Superior temporal gyrus (tissue), 1 donor: ENCODE measurements at regions not wholly inside any gene's neighbourhood (a gene's known extent, or its start where the extent isn't known, plus 50 kb on each side); places are given as distances from the start of the nearest gene placed in this dataset.

Source experiments
- DNase-seq: peaks from one replicate; pipeline ENCODE4 v3.0.0-alpha.2; 2016; ENCODE audit errors: extremely low spot score

DNA sequence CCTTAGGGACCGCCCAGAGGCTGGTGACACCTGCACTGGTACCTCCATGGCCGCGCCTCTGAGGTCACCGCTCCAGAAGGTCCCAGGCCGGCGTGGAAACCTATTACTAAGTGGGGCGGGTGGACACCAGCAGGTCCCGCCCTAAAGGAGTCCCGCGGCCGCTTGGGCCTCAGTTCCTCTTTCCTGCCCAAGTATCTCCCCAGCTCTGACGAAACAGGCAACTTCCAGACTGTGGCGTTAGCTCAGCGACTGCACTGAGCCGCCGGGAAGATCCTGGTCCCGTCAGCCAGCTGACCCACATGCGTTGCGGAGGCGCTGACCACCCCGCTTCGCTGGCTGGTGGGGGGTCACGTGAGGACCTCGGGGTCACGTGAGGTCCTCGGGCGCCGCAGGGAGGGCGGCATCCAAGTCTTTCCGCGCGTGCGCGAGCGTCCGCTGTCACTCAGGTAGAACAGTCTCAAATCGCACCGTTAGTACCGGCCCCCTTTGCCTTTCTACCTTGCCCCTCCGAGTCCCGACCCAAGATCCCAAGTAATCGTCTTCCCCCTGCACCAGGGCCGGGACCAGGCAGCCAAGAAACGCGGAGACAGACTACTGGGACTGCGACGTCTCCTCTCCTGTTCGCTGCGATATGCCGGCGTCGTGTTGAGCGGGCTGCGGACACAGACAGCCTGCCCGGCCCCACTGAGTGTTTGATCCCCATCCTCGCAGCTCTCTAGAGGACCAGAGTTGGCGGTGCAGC, 53.7 kb upstream of the KDM4C start:
- DNase-seq: peak; percentile 91

DNA sequence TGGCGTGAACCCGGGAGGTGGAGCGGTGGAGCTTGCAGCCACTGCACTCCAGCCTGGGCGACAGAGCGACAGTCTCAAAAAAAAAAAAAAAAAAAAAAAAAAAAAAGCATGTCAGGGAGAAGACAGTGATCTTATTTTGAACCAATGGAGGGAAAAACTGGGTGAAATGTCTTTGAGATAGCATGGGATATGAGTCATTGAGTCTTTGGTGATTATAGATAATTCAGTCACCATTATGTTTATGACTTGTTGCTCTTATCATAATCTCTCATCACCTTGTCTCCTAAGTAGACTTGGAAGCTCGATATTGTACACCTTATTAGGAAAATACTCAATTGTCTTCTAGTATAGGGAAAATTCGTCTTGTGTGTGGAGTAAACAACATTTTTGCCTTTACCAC, 55.1 kb upstream of the KDM4C start:
- DNase-seq: no peak

DNA sequence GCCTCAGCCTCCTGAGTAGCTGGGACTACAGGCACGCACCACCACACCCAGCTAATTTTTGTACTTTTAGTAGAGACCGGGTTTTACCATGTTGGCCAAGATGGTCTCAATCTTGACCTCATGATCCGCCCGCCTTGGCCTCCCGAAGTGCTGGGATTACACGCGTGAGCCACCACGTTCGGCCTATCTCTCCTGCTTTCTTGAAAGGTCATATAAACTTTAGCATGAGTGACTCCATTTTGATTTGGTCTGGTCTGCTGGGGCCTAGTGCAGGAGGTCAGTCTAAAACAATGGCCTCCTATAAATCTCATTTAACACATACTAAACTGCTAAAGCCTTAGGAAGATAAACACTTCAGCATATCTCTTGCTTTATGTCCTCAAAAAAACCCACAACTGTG, 50.6 kb upstream of the GLDC start:
- no peak for DNase-seq

DNA sequence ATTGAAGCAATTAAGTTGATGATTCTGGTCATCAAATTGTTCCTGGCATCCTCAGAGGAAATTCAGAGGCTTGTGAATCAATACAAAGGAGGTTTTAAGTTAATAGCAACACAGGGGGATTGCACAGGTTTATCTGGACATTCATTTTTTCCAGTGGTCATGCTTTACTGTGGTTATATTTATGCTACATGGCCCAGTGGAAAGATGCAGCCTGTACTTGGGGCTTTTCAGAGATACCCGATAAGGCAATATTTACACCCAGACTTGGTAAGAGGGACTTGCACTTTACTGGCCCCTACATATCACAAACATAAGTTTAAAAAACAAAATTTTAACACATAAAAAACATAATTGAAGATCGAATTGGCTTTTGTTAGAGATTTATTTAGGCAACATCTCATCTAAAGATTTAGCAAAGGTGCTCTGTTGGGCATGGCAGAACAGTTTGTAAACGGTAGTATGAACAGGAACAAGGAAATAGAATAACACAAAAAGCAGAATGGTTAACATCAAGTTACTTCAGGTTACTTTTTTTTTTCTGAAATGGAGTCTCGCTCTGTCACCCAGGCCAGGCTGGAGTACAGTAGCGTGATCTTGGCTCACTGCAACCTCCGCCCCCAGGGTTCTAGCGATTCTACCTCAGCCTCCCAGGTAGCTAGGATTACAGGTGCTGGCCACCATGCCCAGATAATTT, 49.7 kb upstream of the GLDC start:
- no peak for DNase-seq
